CD14-positive monocyte (primary cell): ENCODE measurements at regions not wholly inside any gene's neighbourhood (a gene's known extent, or its start where the extent isn't known, plus 50 kb on each side); places are given as distances from the start of the nearest gene placed in this dataset.

Source experiments
- DNase-seq, 3 donors: peaks; one replicate each; pipeline ENCODE4 v3.0.0-alpha.2; 2011 to 2022
- H2AFZ ChIP-seq: 2 replicates; pipeline ENCODE4 v1.6.0; 2012; ENCODE audit warnings: mild to moderate bottlenecking, low read depth, low read length, inconsistent platforms; ENCODE audit not compliant: insufficient read depth, poor library complexity, severe bottlenecking
- H3K27ac ChIP-seq, 2 donors: 1 replicate in 1 of 2; 2 replicates in 1 of 2; pipeline ENCODE4 v1.5.1; 2012 to 2013; ENCODE audit warnings: low read length in 2 of 2, control low read depth in 1 of 2, inconsistent platforms in 1 of 2, low read depth in 1 of 2, mild to moderate bottlenecking in 1 of 2
- H3K27me3 ChIP-seq, 2 donors: one replicate each; pipeline versions ENCODE4 v1.6.0 to v1.6.1; 2011 to 2013; ENCODE audit warnings: low read length in 2 of 2; ENCODE audit not compliant: control insufficient read depth in 2 of 2, insufficient read depth in 2 of 2
- H3K36me3 ChIP-seq, 2 donors: replicated peaks in 1 of 2; 1 replicate in 1 of 2; 2 replicates in 1 of 2; pipeline versions ENCODE4 v1.5.1 to v1.6.1; 2012 to 2013; ENCODE audit warnings: low read length in 2 of 2, control low read depth in 1 of 2, inconsistent platforms in 1 of 2, mild to moderate bottlenecking in 1 of 2; ENCODE audit not compliant: insufficient read depth in 2 of 2, control insufficient read depth in 1 of 2
- H3K4me1 ChIP-seq, 2 donors: 1 replicate in 1 of 2; 2 replicates in 1 of 2; pipeline versions ENCODE4 v1.5.1 to v1.6.1; 2012 to 2013; ENCODE audit warnings: low read length in 2 of 2, control low read depth in 1 of 2, inconsistent platforms in 1 of 2, mild to moderate bottlenecking in 1 of 2, moderate library complexity in 1 of 2; ENCODE audit not compliant: insufficient read depth in 2 of 2, control insufficient read depth in 1 of 2
- H3K4me2 ChIP-seq: replicated peaks from 2 replicates; pipeline ENCODE3; 2012; ENCODE audit warnings: low read length, moderate library complexity, mild to moderate bottlenecking; ENCODE audit not compliant: poor library complexity, severe bottlenecking; ENCODE audit errors: extremely low read depth
- H3K4me3 ChIP-seq, 3 experiments: fragments of 200-600 bp in 1 of 3; sonication (generic) in 1 of 3; replicated peaks in 1 of 3; 1 replicate in 2 of 3; 2 replicates in 1 of 3; pipeline ENCODE4 v1.5.1; 2011 to 2013; ENCODE audit warnings: low read length in 3 of 3, mild to moderate bottlenecking in 3 of 3, control low read depth in 2 of 3, low read depth in 2 of 3, inconsistent platforms in 1 of 3, moderate library complexity in 1 of 3
- H3K79me2 ChIP-seq: 2 replicates; pipeline ENCODE4 v1.6.0; 2012; ENCODE audit warnings: mild to moderate bottlenecking, control low read depth, inconsistent platforms, low read length, moderate library complexity; ENCODE audit not compliant: insufficient read depth
- H3K9ac ChIP-seq: 2 replicates; pipeline ENCODE4 v1.6.0; 2017; ENCODE audit warnings: low read length, mild to moderate bottlenecking; ENCODE audit not compliant: insufficient read depth, poor library complexity, severe bottlenecking
- H3K9me3 ChIP-seq, 2 donors: replicated peaks in 1 of 2; 1 replicate in 1 of 2; 2 replicates in 1 of 2; pipeline versions ENCODE4 v1.5.1 to v1.6.1; 2012 to 2013; ENCODE audit warnings: low read length in 2 of 2, control low read depth in 1 of 2; ENCODE audit not compliant: control insufficient read depth in 1 of 2, insufficient read depth in 1 of 2
- H4K20me1 ChIP-seq: 2 replicates; pipeline ENCODE4 v1.6.0; 2012; ENCODE audit warnings: mild to moderate bottlenecking, low read length, control low read depth, moderate library complexity; ENCODE audit not compliant: insufficient read depth
- H3K27ac Mint-ChIP-seq, 7 donors: one replicate each; pipeline ENCODE4 v1.8.0; 2020; ENCODE audit warnings: mild to moderate bottlenecking in 7 of 7, mixed read lengths in 7 of 7, moderate library complexity in 6 of 7, inconsistent platforms in 2 of 7
- H3K27me3 Mint-ChIP-seq, 3 donors: one replicate each; pipeline ENCODE4 v1.8.0; 2021 to 2022; ENCODE audit warnings: low read depth in 3 of 3, mild to moderate bottlenecking in 3 of 3, mixed read lengths in 3 of 3, moderate library complexity in 3 of 3, inconsistent platforms in 1 of 3
- H3K36me3 Mint-ChIP-seq, 2 donors: one replicate each; pipeline ENCODE4 v1.8.0; 2020; ENCODE audit warnings: mixed read lengths in 2 of 2, inconsistent platforms in 1 of 2, mild to moderate bottlenecking in 1 of 2
- H3K4me1 Mint-ChIP-seq: one replicate; pipeline ENCODE4 v1.8.0; 2020; ENCODE audit warnings: mild to moderate bottlenecking, mixed read lengths
- H3K4me3 Mint-ChIP-seq, 2 donors: one replicate each; pipeline ENCODE4 v1.8.0; 2020; ENCODE audit warnings: mild to moderate bottlenecking in 2 of 2, mixed read lengths in 2 of 2, moderate library complexity in 1 of 2
- H3K9me3 Mint-ChIP-seq, 7 donors: one replicate each; pipeline ENCODE4 v1.8.0; 2020 to 2022; ENCODE audit warnings: mixed read lengths in 7 of 7, mild to moderate bottlenecking in 6 of 7, moderate library complexity in 6 of 7, inconsistent platforms in 2 of 7
- CTCF ChIP-seq: fragments of 200-600 bp; IDR thresholded peaks from one replicate; pipeline ENCODE4 v1.8.0; 2022; ENCODE audit warnings: antibody characterized with exemption, mild to moderate bottlenecking
- WGBS: methylation state at CpG from one replicate; pipeline ENCODE4 v1.1.5; 2013; ENCODE audit warnings: missing lambda C conversion rate; ENCODE audit not compliant: insufficient coverage; 5-methylcytosine and 5-hydroxymethylcytosine counted together
- intact Hi-C, 2 donors: fragments of 100-400 bp; cut with micrococcal nuclease; formaldehyde crosslinking; loops; one replicate each; pipeline versions ENCODE4 v1.15.0 to v1.15.1; 2023

- H3K27me3 ChIP-seq = no peaks in the 10 kb centered on the region
- 100% methylated on average over 3 of the region's 6 CpGs for WGBS
- H2AFZ ChIP-seq = no peak overlapping the region
- no peak for DNase-seq
- no peak for TF ChIP-seq CTCF
- intact Hi-C loops = no loop called here
- no peaks in the 10 kb centered on the region for H3K79me2 ChIP-seq
- no peaks in the 10 kb centered on the region for H4K20me1 ChIP-seq
- no peak overlapping the region for H3K9ac ChIP-seq
- Mint-ChIP-seq H3K9me3 (peaks cover 5 to 11% (median 8%) of the 10 kb centered on the region in 7 donors), H3K4me1 (peaks cover 8% of the 10 kb centered on the region), H3K36me3 (peaks cover 0 to under 1% of the 10 kb centered on the region in 2 donors), H3K4me3 (no peak overlapping the region), H3K27ac (no peak overlapping the region), H3K27me3 (no peaks in the 10 kb centered on the region)
- H3K27ac ChIP-seq = no peak overlapping the region
- H3K4me3 ChIP-seq = no peak overlapping the region
- H3K4me2 ChIP-seq = no peak overlapping the region
- H3K9me3 ChIP-seq = peaks cover 3 to 8% of the 10 kb centered on the region in 2 donors
- H3K4me1 ChIP-seq = no peaks in the 10 kb centered on the region
- no peaks in the 10 kb centered on the region for H3K36me3 ChIP-seq
These were observed 261.2 kb upstream of the MARCKS start for GRCh38 chr6:113595911-113596376.

- H3K36me3 ChIP-seq = no peaks in the 10 kb centered on the region
- intact Hi-C loops = no loop called here
- Mint-ChIP-seq H3K4me3 (no peak overlapping the region), H3K36me3 (peaks cover 0 to 2% of the 10 kb centered on the region in 2 donors), H3K4me1 (peaks cover 9% of the 10 kb centered on the region), H3K27ac (no peak overlapping the region), H3K9me3 (peaks cover 8 to 16% (median 14%) of the 10 kb centered on the region in 7 donors), H3K27me3 (no peaks in the 10 kb centered on the region)
- no peak overlapping the region for H2AFZ ChIP-seq
- H3K79me2 ChIP-seq = no peaks in the 10 kb centered on the region
- no peaks in the 10 kb centered on the region for H4K20me1 ChIP-seq
- DNase-seq = no peak
- TF ChIP-seq CTCF = no peak
- H3K4me2 ChIP-seq = no peak overlapping the region
- H3K27ac ChIP-seq = no peak overlapping the region
- H3K4me3 ChIP-seq = no peak overlapping the region
- H3K4me1 ChIP-seq = no peaks in the 10 kb centered on the region
- WGBS = 100% methylated on average over 1 of the region's 5 CpGs
- peaks cover 3 to 12% of the 10 kb centered on the region in 2 donors for H3K9me3 ChIP-seq
- no peak overlapping the region for H3K9ac ChIP-seq
- H3K27me3 ChIP-seq = no peaks in the 10 kb centered on the region
These were observed 260.5 kb upstream of the MARCKS start for GRCh38 chr6:113596387-113597230.
